ENCODE measurements at regions not wholly inside any gene's neighbourhood (a gene's known extent, or its start where the extent isn't known, plus 50 kb on each side); places are given as distances from the start of the nearest gene placed in this dataset.

- no peak for TF ChIP-seq POLR2AphosphoS5 (IDR thresholded peaks at IDR 0.05; ENCODE audit: borderline replicate concordance, low read depth, low read length)
- TF ChIP-seq EZH2 (IDR thresholded peaks at IDR 0.05), result no peak
These were observed 142.8 kb downstream of the PALM2AKAP2 start for GRCh38 chr9:109922617-109923470.
